Uterus (tissue), 3 donors: ENCODE measurements at regions not wholly inside any gene's neighbourhood (a gene's known extent, or its start where the extent isn't known, plus 50 kb on each side); places are given as distances from the start of the nearest gene placed in this dataset.

Experiments
- DNase-seq, 2 donors: peaks; one replicate each; pipeline ENCODE4 v3.0.0-alpha.2; 2019 to 2020
- H3K27ac ChIP-seq, 2 donors: fragments of 200-600 bp; sonication (generic); 1 replicate in 1 of 2; 2 replicates in 1 of 2; pipeline ENCODE4 v1.5.1; 2016 to 2018
- H3K27me3 ChIP-seq, 2 donors: fragments of 200-600 bp; sonication (generic); one replicate each; pipeline ENCODE4 v1.5.1; 2018 to 2019; ENCODE audit warnings: control low read depth in 1 of 2
- H3K36me3 ChIP-seq, 2 donors: fragments of 200-600 bp; sonication (generic); one replicate each; pipeline ENCODE4 v1.5.1; 2019; ENCODE audit warnings: control low read depth in 1 of 2
- H3K4me1 ChIP-seq, 2 donors: fragments of 200-600 bp; sonication (generic); one replicate each; pipeline ENCODE4 v1.5.1; 2018 to 2019; ENCODE audit warnings: control low read depth in 1 of 2
- H3K4me3 ChIP-seq, 2 donors: fragments of 200-600 bp; sonication (generic); 1 replicate in 1 of 2; 2 replicates in 1 of 2; pipeline ENCODE4 v1.5.1; 2018 to 2019; ENCODE audit warnings: mild to moderate bottlenecking in 1 of 2
- H3K9me3 ChIP-seq, 2 donors: fragments of 200-600 bp; sonication (generic); one replicate each; pipeline ENCODE4 v1.5.1; 2019; ENCODE audit warnings: control low read depth in 1 of 2
- POLR2A ChIP-seq, 2 donors: fragments of 450-650 bp; IDR thresholded peaks; one replicate each; pipeline ENCODE4 v1.6.1; 2016; ENCODE audit warnings: antibody characterized with exemption in 2 of 2, mild to moderate bottlenecking in 1 of 2, moderate library complexity in 1 of 2
- intact Hi-C: fragments of 100-400 bp; cut with DNase I; formaldehyde crosslinking; loops from one replicate; pipeline ENCODE4 v1.15.1; 2023; ENCODE audit warnings: low total_unique reads
- TF ChIP-seq, protein P1 (sequence below), 4 experiments: fragments of 200-600 bp in 2 of 4; fragments of 450-650 bp in 2 of 4; sonication (generic) in 2 of 4; IDR thresholded peaks; one replicate each; pipeline ENCODE4 v1.5.1; 2016 to 2019; ENCODE audit warnings: antibody characterized with exemption in 4 of 4, mild to moderate bottlenecking in 2 of 4, moderate library complexity in 1 of 4
- donor health status: DM: yes; HTN: yes; CAD: no.

DNA sequence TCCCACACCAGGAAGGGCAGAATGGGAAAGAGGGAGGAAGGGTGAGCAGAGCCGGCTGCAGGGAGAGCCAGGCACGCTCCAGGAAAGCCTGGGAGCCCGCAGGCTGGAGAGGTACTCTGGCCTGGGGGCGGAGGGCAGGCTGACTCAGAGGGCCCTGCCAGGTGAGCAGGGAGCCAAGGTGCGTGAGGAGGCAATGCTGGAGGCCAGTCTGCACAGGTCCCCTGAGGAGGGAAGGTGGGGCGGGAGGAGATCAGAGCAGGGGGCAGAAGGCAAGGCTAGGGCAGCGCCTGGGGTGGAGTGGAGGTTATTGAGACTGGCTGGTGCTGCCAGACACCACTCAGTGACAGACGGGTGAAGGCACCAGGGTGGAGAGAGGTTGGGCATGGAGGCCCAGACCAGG is 385.0 kb downstream of the BCL11B start:
- Histone ChIP-seq H3K9me3 (no peaks in the 10 kb centered on the region), H3K27me3 (no peaks in the 10 kb centered on the region), H3K27ac (no peak overlapping the region), H3K4me1 (no peaks in the 10 kb centered on the region), H3K4me3 (no peak overlapping the region), H3K36me3 (no peaks in the 10 kb centered on the region)
- DNase-seq = no peak
- intact Hi-C loops = no loop called here
- TF ChIP-seq, protein P1, sequence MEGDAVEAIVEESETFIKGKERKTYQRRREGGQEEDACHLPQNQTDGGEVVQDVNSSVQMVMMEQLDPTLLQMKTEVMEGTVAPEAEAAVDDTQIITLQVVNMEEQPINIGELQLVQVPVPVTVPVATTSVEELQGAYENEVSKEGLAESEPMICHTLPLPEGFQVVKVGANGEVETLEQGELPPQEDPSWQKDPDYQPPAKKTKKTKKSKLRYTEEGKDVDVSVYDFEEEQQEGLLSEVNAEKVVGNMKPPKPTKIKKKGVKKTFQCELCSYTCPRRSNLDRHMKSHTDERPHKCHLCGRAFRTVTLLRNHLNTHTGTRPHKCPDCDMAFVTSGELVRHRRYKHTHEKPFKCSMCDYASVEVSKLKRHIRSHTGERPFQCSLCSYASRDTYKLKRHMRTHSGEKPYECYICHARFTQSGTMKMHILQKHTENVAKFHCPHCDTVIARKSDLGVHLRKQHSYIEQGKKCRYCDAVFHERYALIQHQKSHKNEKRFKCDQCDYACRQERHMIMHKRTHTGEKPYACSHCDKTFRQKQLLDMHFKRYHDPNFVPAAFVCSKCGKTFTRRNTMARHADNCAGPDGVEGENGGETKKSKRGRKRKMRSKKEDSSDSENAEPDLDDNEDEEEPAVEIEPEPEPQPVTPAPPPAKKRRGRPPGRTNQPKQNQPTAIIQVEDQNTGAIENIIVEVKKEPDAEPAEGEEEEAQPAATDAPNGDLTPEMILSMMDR (IDR thresholded peaks at IDR 0.05) = no peak
- TF ChIP-seq POLR2A (IDR thresholded peaks at IDR 0.05) = no peak

DNA sequence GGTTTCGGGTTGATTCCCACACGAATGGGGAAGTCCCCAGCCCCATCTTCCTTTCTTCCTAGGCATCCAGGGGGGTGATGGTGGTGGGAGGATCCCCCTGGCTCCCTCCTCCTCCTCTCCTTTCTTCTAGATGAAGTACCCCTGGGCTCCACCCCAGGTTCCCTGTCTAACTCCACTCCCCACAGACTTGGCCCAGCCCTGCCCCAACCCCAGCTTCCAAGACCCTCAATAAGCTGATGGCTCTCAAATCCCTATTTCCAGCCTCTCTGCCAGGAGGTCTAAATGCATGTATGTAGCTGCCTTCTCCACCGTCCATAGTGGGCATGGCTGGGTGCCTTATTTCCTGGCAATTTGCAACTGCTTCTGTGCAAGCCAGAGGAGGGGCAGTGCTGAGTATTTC is 383.7 kb downstream of the BCL11B start:
- no peaks in the 10 kb centered on the region for H3K36me3 ChIP-seq
- intact Hi-C loops = no loop called here

DNA sequence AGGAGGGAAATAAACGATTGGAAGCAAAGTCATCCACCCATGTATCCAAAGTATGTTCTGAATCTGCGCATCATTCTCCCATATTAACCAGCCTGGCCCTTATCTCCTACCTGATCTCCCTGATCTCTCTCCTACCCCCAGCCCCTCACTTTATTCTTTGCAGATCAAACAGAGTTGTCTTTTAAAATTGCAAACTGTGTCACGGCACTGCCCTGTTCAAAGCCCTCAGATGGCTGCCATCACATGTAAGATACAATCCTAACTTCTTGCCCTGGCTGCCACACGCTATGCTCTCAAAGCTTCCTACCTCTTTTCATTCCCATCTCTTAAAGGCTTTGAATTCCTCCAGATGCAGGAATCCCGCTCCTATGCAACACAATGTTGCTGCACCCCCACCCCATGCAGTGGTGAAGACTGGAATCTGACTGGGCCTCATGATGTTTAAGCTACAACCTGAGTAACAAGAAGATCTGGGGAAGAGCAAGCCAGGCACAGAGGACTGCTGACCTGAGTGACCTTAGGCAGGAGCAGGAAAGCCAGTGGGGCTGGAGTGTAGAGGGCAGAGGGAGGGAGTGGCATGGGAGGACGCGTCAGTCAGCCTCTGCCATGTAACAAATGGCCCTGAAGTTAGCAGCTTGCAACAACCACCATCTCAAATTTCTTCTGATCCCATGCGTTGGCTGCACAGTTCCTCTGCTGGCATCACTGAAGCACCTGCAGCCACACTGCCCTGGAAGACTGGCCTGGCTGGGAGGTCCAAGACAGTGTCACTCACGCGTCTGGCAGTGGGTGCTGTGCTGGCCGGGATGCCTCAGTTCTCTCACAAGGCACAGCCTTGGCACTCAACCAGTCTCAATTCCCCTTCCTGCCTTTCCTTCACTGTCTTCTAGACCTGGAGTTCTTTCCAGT is 382.8 kb downstream of the BCL11B start:
- H3K4me3 ChIP-seq = no peak overlapping the region
- H3K4me1 ChIP-seq = no peaks in the 10 kb centered on the region
- H3K9me3 ChIP-seq = no peaks in the 10 kb centered on the region
- no peaks in the 10 kb centered on the region for H3K36me3 ChIP-seq
- no peak for DNase-seq
- intact Hi-C loops = no loop called here
- H3K27me3 ChIP-seq = no peaks in the 10 kb centered on the region
- H3K27ac ChIP-seq = no peak overlapping the region
- no peak for TF ChIP-seq POLR2A (IDR thresholded peaks at IDR 0.05)
- TF ChIP-seq, protein P1 (IDR thresholded peaks at IDR 0.05) = no peak

More for the DNA sequence above, 383.7 kb downstream of the BCL11B start:
- Histone ChIP-seq H3K27me3 (no peaks in the 10 kb centered on the region), H3K27ac (no peak overlapping the region), H3K4me3 (no peak overlapping the region), H3K9me3 (no peaks in the 10 kb centered on the region), H3K4me1 (no peaks in the 10 kb centered on the region)
- TF ChIP-seq POLR2A (IDR thresholded peaks at IDR 0.05) = no peak
- TF ChIP-seq, protein P1 (IDR thresholded peaks at IDR 0.05) = no peak
- no peak for DNase-seq

DNA sequence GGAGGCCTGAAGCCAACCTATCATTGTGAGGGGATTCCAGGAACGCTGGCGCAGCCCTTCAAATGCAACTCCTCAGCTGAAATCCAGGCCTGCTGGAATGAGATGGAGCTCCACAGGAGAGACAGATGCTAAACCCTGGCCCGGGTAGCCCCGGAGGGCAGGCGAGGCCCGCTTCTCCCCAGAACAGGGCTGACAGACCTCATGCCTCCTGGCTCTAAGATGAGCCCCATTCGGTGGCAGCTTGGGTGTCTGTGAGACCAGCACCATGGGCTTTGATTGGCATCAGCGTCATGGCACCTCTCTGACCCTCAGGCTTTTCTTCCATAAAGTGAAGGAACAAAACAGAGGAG is 382.2 kb downstream of the BCL11B start:
- intact Hi-C loops = no loop called here
- Histone ChIP-seq H3K36me3 (no peaks in the 10 kb centered on the region), H3K4me3 (no peak overlapping the region), H3K27ac (no peak overlapping the region), H3K4me1 (no peaks in the 10 kb centered on the region), H3K27me3 (no peaks in the 10 kb centered on the region), H3K9me3 (no peaks in the 10 kb centered on the region)
- DNase-seq = no peak
- TF ChIP-seq POLR2A (IDR thresholded peaks at IDR 0.05) = no peak
- TF ChIP-seq, protein P1 (IDR thresholded peaks at IDR 0.05) = no peak

DNA sequence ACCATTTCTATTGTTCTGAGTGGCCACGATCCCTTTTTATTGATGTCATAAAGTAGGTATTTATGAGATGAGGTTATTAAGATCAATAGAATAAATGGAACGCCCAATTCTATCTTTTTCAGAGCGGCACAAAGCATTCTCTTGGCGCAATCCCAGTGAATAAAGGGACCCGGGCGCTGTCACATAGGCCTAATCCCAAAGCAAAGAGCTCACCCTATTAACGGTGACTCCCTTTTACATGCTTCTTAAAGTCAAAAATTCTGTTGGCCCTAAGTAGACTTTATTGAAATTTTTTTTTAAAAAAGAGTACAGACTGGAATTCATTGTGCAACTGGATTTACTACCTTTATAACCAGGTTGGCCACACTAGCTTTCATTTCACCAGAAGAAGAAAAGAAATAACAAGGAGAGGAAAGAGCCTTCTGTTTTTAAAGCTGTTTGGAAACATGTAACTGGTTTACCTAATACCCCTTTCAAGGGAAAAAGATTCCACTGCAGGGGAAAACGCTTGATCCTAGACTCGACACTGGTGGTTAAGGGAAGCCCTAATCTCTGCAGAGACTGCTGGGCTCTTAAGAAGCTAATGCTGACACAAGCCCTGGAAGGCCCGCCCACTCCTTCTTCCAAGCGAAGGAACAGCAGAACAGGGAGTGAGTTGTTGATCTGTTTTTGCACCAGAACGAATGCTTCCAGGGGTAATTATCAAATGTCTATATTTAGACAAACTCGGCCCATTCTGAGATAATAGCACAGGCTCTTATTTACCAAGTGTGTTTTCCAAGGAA is 381.2 kb downstream of the BCL11B start:
- no peak overlapping the region for H3K27ac ChIP-seq
- H3K4me1 ChIP-seq = no peaks in the 10 kb centered on the region
- H3K36me3 ChIP-seq = no peaks in the 10 kb centered on the region
- no peak overlapping the region for H3K4me3 ChIP-seq
- TF ChIP-seq, protein P1 (IDR thresholded peaks at IDR 0.05) = no peak
- no peak for TF ChIP-seq POLR2A (IDR thresholded peaks at IDR 0.05)
- no peaks in the 10 kb centered on the region for H3K27me3 ChIP-seq
- intact Hi-C loops = no loop called here
- DNase-seq = no peak
- no peaks in the 10 kb centered on the region for H3K9me3 ChIP-seq
